ENCODE measurements at regions not wholly inside any gene's neighbourhood (a gene's known extent, or its start where the extent isn't known, plus 50 kb on each side); places are given as distances from the start of the nearest gene placed in this dataset.
"Not testable (repeated sequence)": the region's sequence is repeated elsewhere in the genome, so short reads cannot be mapped to it uniquely, and the experiment has no call there.

DNA sequence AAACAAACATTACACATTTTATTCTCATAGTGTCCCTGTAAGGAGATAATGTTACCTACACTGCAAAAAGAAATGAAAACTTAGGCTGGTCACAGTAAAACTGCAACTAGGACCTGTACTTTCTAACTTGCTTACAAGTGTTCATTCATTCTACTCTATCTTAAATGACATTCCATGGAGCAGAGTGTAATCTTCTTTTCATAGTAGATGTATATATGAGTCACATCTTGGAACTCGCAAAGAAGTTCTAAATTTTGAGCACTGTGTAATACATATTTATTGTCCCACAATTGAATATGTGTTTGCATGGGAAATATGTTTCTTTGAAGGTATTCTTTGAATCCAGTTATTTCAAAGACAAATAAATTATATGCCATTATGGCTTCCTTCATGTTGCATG lies 1258.5 kb upstream of the ADGRL2 start:
- DNase-seq = no peak

DNA sequence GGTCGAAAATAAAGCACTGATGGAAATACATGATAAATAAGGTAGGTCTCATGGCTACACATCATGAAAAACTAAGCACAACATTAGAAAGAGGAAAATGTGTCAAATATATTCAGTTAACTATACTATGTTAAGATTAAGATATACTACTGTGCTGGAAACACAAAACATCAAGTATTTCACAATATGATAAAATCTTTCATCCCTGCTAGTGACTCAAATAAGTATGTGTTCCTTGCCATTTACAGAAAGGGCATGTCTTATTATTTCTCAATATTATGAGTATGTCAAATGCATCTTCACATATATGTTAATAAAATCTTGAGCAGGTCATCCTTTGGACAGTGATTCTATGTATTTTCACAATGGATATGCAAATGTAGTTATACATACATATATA lies 1260.1 kb upstream of the ADGRL2 start:
- no peak for DNase-seq

DNA sequence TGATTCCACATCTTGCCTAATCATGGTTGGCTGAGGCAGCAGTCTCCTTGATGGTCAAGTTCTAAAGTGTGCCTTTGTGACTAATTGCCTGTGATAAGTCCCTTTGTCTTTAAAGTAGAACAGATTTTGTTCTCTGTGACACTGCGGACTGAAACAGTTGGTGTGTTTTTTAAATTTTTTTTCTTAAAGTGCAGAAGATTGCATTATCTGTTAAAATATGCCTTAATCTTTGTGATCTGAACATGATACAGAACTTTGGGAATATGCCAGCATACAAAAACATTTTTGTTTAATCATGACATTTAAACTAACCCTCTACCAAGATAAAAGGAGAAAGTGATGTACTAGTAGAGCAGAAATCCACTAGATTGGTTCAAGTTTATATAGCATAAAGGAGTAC lies 1260.6 kb upstream of the ADGRL2 start:
- DNase-seq = no peak

DNA sequence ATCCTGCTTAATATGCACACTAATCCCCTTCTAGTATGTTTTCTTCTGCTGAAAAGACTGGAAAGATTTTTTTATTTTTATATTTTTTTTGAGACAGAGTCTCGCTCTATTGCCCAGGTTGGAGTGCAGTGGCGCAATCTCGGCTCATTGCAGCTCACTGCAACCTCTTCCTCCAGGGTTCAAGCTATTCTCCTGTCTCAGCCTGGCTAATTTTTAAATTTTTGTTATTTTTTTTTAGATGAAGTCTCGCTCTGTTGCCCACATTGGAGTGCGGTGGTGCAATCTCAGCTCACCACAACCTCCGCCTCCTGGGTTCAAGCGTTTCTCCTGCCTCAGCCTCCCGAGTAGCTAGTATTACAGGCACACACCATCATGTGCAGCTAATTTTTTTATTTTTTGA lies 1261.4 kb upstream of the ADGRL2 start:
- not testable (repeated sequence) for DNase-seq

DNA sequence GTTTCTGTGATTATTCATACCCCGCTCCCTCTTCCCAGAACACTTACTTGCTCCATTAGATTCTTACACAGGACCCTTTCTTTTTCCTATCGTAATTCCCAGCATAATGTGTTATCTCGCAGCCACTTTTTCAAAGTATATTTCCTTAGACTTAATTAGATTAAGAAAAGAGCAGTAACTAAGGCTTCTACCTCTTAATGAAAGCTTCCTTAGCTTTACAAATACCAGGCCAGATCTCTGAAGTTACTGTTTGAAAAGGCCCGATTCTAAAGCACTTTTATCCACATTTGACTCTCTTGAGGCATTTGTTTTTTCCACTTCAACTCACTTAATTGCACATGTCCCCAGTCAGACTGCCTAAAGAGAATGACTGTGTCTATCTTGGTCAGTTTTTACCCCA lies 1264.3 kb upstream of the ADGRL2 start:
- DNase-seq = no peak

DNA sequence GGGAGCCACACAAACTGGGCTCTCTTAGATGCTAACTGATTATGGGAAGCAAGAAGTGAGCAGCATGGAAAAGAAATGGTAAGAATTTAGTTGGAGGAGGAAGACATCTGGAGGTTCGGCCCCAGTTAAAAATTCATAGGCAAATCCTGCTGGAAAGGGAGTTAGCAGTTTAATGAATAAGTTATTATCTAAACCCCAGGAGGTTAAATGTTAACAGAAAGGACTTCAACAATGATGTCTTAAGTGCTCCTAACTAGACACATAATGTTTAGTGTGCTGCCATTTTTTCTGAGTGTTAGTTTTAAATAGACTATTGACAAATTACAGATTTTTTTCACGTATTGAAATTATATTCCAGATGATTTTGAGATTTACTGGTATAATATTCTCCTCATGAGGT lies 1265.3 kb upstream of the ADGRL2 start:
- no peak for DNase-seq

DNA sequence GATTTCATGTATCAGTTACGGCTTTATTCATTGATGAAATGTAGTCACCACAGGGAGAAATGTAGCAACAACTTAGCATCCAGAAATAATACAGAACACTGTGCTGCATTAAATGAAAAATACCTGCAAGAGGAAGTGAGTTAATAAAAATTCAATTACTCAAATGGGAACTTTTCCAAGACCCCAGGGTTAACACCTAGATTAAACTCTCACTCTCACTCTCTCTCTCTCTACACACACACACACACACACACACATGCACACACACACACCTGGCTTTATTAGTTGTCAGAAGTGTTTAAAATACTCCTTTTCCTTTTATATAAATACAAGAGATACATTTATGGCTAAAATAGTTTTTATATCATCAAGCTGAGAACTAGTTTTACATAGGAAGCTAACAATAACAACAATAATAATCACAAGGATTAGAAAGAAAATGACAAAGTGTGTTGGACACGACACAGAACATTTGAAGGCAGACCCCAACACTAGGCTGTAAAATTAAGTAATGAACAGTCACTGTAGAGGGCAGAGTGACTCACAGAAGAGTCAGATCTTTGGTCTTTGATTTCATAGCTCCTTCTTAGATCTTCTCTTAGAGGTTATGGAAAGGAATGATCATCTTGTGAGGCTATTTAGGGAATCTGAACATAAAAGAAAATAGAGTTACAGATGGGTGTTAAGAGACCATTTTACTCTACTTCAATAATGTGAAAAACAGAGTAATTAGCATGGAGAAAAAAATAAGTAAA lies 1266.0 kb upstream of the ADGRL2 start:
- DNase-seq = no peak

DNA sequence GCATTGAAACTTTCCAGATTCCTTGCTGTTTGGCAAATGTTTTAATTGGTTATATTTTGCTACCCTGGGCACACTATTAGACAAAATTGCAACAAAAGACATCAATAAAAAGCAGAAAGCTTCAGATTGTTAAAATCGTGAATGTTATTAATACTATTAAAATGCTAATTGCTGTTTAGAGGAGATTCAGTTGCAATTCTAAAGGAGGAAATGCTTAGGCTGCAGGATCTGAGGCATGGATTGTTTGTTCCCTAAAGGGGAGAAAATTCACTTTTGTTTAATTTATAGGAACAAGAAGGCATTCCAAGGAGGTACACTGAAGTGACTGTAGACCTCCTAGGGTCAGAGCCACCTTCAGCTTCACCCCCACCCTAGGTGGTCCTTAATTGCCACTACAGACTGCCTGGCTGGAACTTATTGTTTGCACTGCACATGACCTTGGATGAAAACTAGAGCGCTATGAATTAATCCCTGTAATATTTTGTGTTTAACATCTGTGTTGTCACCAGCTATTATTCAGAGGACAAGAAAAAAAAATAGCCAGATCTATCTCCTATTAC lies 1266.9 kb upstream of the ADGRL2 start:
- no peak for DNase-seq

DNA sequence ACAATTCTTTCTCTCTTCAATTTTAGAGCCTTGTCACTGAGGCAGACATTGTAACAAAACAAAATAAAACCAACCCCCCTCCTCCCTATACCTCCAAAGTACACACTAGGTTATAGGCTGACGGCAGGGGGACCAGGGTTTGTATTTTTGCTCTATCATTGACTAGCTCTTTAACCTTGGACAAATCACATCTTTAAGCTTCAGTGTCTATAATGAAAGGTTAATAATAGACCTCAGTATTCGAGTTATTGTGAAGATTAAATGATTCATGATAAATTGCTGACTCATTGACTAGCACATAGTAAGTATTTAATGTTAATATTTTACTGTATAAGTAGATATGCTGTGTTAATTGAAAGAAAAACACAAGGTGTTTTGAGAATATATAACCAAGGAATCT lies 1267.6 kb upstream of the ADGRL2 start:
- DNase-seq = no peak

DNA sequence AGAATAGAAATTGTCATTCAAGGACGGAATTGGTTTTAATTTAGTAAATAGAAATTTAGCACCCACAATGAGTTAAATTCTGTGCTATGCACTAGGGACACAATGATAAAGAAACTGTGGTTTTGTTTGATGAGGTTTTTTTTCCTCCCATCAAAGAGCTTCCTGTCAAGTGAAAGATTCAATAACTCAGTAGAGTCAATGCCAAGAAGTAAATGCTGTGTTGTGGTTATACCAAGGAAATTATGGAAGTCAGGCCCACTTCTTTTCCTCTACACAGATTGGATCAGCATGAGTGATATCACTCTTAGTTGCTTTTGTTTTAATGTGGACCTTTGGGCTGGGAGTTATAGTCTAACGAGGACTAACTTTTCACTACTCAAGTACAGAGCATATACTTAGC lies 1269.6 kb upstream of the ADGRL2 start:
- DNase-seq = no peak

DNA sequence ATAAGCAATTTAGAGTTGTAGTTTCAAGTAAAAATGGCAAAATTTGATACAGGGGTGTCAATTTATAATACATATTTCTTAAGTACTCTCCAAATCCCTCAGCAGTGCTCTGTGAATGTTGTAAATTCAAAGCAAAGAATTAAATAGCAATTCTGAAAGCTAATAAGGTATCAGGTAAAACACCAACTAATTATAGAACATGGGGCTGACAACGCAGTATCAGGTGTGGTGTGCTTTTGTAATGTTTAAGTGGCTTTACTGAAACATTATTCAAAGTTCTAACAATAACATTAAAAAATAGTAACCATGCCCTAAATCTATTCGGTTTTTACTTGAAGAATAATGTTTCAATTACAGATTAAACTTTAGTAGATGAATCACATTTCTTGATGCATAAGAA lies 1271.2 kb upstream of the ADGRL2 start:
- no peak for DNase-seq

DNA sequence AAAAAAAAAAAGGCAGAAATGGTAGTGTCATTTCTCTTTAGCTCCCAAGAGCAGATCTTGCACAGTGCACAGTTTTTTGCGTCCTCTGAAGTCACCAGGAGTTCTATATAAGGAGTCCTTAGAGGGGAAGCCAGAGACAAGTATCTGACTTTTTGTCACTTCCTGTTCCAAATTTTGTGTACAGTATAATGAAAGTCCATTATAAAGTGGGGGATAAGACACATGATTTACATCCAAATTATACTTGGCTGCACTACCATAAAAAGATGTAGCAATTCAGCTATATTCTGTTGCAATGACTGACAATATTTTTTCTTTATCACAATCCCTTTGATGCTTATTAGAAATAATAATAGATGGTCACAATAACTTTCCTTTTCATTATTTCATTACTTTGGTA lies 1276.9 kb upstream of the ADGRL2 start:
- no peak for DNase-seq

DNA sequence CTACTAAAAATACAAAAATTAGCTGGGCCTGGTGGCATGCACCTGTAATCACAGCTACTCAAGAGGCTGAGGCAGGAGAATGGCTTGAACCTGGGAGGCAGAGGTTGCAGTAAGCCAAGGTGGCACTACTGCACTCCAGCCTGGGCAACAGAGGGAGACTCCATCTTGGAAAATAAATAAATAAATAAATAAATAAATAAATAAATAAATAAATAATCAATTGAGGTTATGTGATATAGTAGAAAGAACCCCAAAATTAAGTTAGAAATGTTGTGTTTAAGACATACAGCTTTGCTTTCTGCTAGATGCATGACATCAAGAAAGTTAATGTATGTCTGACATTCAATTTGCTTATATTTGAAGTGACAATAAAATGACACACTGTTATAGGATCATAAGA lies 1277.7 kb upstream of the ADGRL2 start:
- DNase-seq = not testable (repeated sequence)

DNA sequence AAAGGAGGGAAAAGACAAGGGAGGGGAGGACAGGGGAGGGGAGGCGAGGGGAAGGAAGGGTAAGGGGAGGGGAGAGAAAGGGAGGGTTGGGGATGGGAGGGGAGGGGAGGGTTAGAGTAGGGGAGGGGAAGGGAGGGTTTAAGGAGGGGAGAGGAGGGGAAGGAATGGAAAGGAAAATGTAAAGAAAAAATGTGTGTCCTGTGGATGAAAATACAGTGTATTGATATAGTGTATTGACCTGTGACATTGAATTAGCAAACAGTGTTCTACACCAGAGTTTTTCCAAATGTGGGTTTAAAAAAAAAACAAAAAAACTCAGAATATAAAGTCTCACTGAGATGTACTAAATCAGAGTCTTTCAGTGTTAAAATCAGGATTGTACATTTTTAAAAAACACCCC lies 1279.8 kb upstream of the ADGRL2 start:
- DNase-seq = no peak

DNA sequence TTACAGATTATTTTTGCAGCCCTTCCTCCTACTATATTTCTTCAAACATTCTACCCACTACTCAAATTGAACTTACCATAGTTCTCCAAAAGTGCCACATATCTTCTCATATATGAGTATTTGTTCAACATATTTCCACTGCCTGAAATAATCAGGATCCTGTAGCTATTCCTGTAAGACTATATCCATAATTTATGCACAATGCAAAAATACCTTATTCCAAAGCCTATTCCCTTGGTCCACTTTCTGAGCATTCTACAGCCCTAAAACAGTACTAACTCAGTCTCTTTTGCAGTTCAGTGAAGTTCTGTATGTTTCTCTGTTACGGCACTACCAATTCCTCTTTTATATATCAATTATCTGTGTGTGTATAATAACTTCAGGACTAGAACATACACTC lies 1283.7 kb upstream of the ADGRL2 start:
- no peak for DNase-seq

DNA sequence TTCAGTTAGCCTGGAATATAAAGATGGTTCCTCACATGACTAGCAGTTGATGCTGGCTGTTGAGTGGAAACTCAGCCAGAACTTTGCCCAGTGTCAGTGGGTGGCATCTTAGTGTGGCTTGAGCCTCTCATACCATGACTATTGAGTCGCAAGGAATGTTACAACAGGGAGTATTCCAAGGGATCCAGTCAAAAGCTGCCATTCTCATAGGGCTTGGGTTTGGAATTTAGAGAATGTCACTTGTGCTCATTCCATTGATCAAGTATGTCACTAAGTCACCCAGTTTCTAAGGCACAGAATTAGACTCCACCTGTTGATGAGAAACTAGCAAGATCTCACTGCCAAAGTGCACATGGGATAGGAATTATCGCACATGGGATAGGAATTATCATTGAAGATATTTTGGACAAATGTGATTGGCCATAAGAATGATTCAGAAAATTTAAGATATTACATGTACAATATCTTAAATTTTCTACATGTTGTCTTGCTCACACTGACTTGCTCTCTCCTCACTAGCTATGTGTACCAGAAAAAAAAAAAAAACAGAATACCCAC lies 1290.7 kb upstream of the ADGRL2 start:
- DNase-seq = no peak

DNA sequence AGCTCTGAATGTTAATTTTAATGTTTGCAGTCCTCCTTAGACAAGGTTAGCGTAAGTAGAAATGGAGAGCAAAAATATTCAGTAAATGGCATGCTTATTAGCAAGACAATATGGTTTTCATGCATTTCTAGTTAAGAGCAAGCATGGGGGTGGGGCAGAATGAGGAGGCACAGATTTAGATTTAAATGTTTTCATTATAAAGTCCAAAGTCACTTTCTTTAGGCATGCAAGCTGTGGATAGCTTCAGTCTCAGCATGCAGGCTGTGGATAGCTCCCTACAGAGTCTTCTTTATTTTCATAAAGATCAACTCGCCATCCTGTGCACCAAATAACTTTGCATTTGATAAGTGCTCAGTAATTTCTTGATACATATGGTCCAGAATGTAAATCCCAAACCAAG lies 1294.5 kb upstream of the ADGRL2 start:
- no peak for DNase-seq

DNA sequence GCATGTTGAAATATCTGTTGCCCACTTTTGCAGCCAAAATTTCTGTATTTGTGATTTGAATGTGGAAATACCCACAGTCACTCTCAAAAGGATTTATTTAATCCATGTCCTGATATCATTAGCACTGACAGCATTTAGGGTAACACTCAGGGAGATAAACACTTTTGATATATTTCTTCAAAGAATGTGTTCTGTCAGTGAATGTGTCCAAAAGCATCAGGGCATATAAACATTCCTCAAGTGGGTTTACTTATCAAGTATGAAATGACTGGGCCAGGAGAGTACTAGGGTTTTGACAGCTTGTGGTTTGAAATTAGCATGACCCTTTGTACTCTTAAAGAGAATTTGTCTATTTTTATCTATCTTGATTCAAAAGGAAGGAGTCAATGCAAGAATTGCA lies 1302.1 kb upstream of the ADGRL2 start:
- DNase-seq = no peak

DNA sequence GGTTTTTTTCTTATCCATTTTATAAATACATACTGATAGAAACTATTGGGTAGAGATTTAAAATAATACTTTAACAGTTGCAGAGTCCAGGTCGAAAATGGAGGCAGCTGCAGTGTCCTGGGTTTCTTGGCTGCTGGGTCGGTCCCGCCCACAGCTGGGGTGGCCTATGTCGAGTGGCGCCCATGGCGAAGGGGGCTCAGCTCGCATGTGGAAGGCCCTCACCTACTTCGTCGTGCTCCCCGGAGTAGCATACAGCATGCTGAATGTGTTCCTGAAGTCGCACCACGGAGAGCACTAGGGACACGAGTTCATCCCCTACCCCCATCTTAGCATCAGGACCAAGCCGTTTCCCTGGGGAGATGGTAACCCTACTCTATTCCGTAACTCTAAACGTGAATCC lies 1304.9 kb upstream of the ADGRL2 start:
- no peak for DNase-seq

DNA sequence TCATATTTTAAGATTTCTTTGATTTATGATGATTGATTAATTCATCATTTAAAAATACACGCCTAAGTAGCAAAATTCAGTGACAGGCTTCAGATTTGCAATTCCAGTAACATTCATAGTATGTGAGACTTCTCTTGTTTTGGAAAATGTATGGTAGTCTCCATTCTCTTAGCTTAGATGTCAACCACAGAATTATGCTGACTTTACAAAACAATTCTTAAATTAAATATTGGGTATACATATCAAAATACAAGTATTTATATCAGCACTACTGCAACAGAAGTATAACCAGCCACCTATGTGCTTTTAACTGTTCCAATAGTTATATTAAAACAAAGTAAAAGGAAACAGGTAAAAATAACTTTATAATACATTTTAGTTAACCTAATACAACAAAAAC lies 1328.6 kb upstream of the ADGRL2 start:
- no peak for DNase-seq

DNA sequence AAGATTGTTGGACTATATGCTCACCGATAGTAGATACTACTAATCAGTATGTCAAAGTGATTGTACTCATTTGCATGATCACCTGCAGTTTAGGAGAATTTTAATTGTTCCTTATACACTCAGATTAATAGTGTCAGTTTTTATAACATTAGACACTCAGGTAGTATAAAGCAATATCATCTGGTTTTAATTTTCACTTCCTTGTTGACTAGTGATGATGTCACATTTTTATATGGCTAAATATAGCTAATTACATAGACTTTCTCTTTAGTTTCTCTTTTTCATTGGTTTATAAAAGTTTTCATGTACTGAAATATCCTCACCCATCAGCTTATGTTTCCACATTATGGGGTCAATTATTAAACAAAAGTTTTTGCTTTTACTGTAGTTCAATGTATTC lies 1332.4 kb upstream of the ADGRL2 start:
- no peak for DNase-seq

DNA sequence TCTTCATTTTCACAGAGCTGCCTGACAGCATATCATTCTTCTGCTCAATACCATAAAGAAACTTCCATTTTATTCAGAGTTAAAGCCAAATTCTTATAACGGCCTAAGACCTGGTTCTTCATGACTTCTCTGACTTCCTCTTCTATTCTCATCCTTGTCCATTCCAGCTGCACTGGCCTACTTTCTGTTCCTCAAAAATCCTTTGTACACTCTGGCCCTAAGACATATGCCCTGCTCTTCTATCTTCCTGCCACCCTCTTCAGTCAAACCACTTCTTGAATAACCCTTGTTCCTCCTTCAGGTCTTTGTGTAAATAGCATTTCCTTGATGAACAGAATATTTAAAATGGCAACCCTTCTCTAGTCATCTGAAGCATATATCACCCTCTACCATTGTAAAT lies 1338.7 kb upstream of the ADGRL2 start:
- peak in 1 of 2 donors; percentile 14 for DNase-seq

DNA sequence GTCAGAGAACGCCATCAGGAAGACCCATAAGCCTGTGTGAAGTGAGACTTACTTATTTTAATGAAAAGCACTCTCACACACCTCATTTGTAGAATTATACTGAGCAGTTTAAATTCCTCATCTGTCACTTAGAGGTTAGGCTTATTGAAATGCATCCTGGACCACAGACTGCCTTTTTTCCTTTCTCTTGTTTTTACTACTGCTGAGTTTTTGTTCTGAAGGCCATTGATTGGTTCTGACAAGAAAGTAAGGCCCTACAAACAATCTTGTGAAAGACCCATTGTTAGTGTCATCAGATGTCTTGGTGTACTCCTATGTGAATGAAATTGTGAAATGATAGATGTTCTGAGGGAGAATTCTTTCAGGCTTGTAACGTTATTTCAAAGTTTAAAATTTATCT lies 1343.3 kb upstream of the ADGRL2 start:
- DNase-seq = no peak

DNA sequence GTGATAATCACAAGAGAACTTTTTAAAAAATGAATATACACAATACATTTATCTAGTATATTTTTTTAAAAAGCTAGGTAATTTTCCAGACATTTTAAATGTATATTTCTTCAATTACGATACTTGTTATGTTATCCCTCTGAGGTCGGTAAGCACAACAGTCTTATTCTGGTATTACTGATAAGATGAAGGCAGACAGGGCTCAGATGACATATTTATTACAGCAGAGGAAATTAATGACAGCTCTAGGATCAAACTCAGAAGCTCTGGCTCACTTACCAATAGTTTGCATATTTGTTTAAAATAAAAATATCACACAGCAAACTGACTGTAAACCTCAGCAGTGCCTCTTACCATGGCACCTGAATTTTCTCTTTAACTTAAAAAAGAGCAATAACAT lies 1347.0 kb upstream of the ADGRL2 start:
- DNase-seq = no peak

DNA sequence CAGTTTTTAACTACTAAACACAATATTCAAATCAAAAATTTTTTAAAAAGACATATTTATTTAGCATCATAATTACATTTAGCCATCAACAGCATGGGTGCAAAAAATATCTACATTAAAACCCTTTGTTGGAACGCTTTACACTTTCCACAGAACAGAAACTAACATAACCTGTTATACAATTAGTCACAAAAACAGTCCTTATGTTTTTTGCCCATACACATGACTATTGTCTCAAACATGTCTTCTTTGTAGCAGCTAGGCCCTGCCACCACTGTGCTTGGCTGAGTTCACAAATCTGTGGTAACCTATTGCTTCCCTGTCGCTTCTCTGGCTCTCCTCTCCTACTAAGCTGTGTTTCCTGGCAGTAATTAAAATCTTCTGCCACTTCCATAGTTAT lies 1350.0 kb upstream of the ADGRL2 start:
- DNase-seq = no peak
